Natural killer cell treated with Interleukin-12 subunit alpha and Interleukin-12 subunit beta and Interleukin-15 and Interleukin-18, amount 100 ng/mL, for 72 hours (primary cell): ENCODE measurements at regions not wholly inside any gene's neighbourhood (a gene's known extent, or its start where the extent isn't known, plus 50 kb on each side); places are given as distances from the start of the nearest gene placed in this dataset.
"Not testable (repeated sequence)": the region's sequence is repeated elsewhere in the genome, so short reads cannot be mapped to it uniquely, and the experiment has no call there.

Experiments used
- ATAC-seq, 2 donors: fragments of 150-1000 bp; cut with Tn5 transposase in 1 of 2; sonication (Bioruptor Pico), chemical (Tn5 transposase) in 1 of 2; 2 replicates each; pipeline ENCODE4 v1.10.0; 2021
- DNase-seq: peaks from one replicate; pipeline ENCODE4 v3.0.0; 2022; ENCODE audit warnings: low spot score
- H3K27ac Mint-ChIP-seq, 2 donors: 1 replicate in 1 of 2; 2 replicates in 1 of 2; pipeline ENCODE4 v1.8.0; 2022; ENCODE audit warnings: mixed read lengths in 2 of 2, mild to moderate bottlenecking in 1 of 2, moderate library complexity in 1 of 2
- H3K27me3 Mint-ChIP-seq, 2 donors: 1 replicate in 1 of 2; 2 replicates in 1 of 2; pipeline ENCODE4 v1.8.0; 2022; ENCODE audit warnings: mixed read lengths in 2 of 2
- H3K36me3 Mint-ChIP-seq: one replicate; pipeline ENCODE4 v1.8.0; 2022; ENCODE audit warnings: mixed read lengths
- H3K4me1 Mint-ChIP-seq, 2 donors: 1 replicate in 1 of 2; 2 replicates in 1 of 2; pipeline ENCODE4 v1.8.0; 2022; ENCODE audit warnings: low read depth in 2 of 2, mixed read lengths in 2 of 2, mild to moderate bottlenecking in 1 of 2
- H3K4me3 Mint-ChIP-seq: one replicate; pipeline ENCODE4 v1.8.0; 2022; ENCODE audit warnings: mixed read lengths
- H3K9me3 Mint-ChIP-seq: 2 replicates; pipeline ENCODE4 v1.8.0; 2022; ENCODE audit warnings: mixed read lengths

DNA sequence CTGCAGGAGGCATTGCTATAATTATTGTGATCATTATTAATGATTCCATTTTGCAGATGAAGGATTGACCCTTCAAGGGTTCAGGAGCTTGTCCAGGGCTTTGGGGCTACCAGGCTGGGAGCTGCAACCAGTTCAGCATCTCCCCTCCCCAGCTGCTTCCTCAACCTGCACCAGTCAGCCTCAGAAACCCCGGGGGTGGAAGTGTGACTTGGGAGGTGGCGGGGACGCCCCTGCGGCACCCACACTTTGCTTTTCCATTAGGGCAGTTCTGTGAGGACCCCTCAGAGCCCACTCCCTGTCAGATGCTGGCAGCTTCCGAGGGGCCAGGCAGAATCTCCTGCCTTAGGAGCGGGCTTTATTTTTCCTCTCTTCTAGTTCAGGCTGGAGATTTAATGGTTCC is 85.6 kb downstream of the OLFM1 start:
- no peaks in the 10 kb centered on the region for H3K36me3 Mint-ChIP-seq
- H3K27ac Mint-ChIP-seq, result no peak overlapping the region
- H3K27me3 Mint-ChIP-seq, result no peaks in the 10 kb centered on the region
- H3K9me3 Mint-ChIP-seq, result no peaks in the 10 kb centered on the region
- no peak overlapping the region for H3K4me3 Mint-ChIP-seq
- no peaks in the 10 kb centered on the region for H3K4me1 Mint-ChIP-seq
- DNase-seq (no peak), ATAC-seq (no peak)

- Mint-ChIP-seq H3K27ac (no peak overlapping the region), H3K27me3 (no peaks in the 10 kb centered on the region), H3K4me1 (no peaks in the 10 kb centered on the region), H3K36me3 (no peaks in the 10 kb centered on the region), H3K4me3 (no peak overlapping the region), H3K9me3 (no peaks in the 10 kb centered on the region)
- no peak for ATAC-seq
- DNase-seq, result no peak
Observed at GRCh38 chr9:135174248-135174647, 86.8 kb downstream of the OLFM1 start.

- Mint-ChIP-seq H3K4me3 (no peak overlapping the region), H3K36me3 (no peaks in the 10 kb centered on the region), H3K4me1 (no peaks in the 10 kb centered on the region), H3K9me3 (no peaks in the 10 kb centered on the region), H3K27me3 (no peaks in the 10 kb centered on the region), H3K27ac (no peak overlapping the region)
- ATAC-seq (no peak), DNase-seq (no peak)
Observed at GRCh38 chr9:135174981-135175380, 87.5 kb downstream of the OLFM1 start.

DNA sequence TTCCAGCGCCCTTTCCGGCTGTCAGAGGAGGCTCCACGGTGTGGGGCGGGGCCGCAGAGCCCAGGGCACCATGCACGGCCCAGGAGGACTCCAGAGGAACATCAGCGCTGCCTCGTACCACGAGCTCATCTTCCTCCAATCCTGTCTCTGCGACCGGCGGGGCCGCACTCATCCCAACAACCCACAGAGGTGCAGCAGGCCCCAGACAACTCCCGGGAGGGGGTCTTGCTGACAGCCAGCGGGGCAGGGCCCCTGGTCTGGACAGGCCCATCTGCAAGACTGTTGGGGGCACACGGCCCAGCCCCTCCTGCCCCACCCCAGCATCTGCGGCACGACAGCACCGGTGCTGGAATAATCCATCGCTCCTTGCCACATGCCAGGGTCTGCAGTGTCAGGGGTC is 88.8 kb downstream of the OLFM1 start:
- no peaks in the 10 kb centered on the region for H3K9me3 Mint-ChIP-seq
- H3K27me3 Mint-ChIP-seq, result no peaks in the 10 kb centered on the region
- no peak for DNase-seq
- H3K4me1 Mint-ChIP-seq, result no peaks in the 10 kb centered on the region
- no peak for ATAC-seq
- H3K36me3 Mint-ChIP-seq, result no peaks in the 10 kb centered on the region
- no peak overlapping the region for H3K4me3 Mint-ChIP-seq
- no peak overlapping the region for H3K27ac Mint-ChIP-seq

GRCh38 chr9:135177562-135177961 is 90.1 kb downstream of the OLFM1 start:
- H3K4me3 Mint-ChIP-seq, result not testable (repeated sequence)

DNA sequence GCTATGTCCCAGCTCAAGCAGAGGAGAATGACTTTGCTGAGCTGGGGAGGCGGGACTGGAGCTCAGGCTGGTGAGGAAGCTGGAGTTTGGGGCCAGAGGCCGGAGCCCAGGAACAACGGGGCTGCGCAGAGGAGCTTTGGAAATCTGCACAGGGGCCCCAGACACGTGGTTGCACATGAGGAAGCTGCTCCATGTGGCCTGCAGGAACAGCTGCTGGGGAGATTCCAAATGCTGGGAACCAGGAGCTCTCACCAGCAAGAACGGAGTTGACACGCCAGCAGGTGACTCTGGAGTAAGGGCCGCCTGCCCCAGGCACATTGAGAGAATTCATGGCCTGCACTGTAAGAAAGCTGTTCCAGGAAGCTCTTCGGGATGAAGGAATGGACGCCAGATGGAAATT is 91.0 kb downstream of the OLFM1 start:
- no peak overlapping the region for H3K4me3 Mint-ChIP-seq
- DNase-seq (no peak), ATAC-seq (no peak)
- H3K27me3 Mint-ChIP-seq, result no peaks in the 10 kb centered on the region
- no peak overlapping the region for H3K27ac Mint-ChIP-seq
- no peaks in the 10 kb centered on the region for H3K9me3 Mint-ChIP-seq
- no peaks in the 10 kb centered on the region for H3K36me3 Mint-ChIP-seq
- no peaks in the 10 kb centered on the region for H3K4me1 Mint-ChIP-seq

More at GRCh38 chr9:135177562-135177961, 90.1 kb downstream of the OLFM1 start:
- not testable (repeated sequence) for H3K27ac Mint-ChIP-seq, DNase-seq, H3K9me3 Mint-ChIP-seq, H3K4me1 Mint-ChIP-seq, H3K27me3 Mint-ChIP-seq, H3K36me3 Mint-ChIP-seq, ATAC-seq

GRCh38 chr9:135179041-135179440 is 91.6 kb downstream of the OLFM1 start:
- Mint-ChIP-seq H3K36me3 (no peaks in the 10 kb centered on the region), H3K27me3 (no peaks in the 10 kb centered on the region), H3K4me3 (no peak overlapping the region), H3K27ac (no peak overlapping the region), H3K9me3 (no peaks in the 10 kb centered on the region), H3K4me1 (no peaks in the 10 kb centered on the region)
- ATAC-seq (no peak), DNase-seq (no peak)

DNA sequence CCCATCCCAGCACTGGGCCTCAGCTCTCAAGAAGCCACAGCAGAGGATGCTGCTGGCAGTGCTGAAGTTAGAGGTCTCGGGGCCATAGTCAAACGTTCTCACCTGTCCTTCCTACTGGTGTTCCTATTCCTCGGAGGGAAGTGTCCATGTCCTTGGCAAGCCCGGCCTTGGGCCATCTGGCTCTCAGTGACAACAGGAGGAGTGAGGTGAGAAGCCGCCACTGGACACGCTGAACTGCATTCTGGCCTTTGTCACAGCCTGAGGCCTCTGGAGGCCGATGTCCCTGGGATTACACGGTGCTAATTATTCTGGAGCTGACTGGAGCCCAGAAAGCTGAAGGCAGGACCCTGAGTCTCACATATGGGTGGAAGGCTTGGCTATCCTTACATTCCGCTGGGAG is 92.5 kb downstream of the OLFM1 start:
- no peak for ATAC-seq
- Mint-ChIP-seq H3K4me3 (no peak overlapping the region), H3K27me3 (no peaks in the 10 kb centered on the region), H3K9me3 (no peaks in the 10 kb centered on the region), H3K4me1 (no peaks in the 10 kb centered on the region), H3K27ac (no peak overlapping the region), H3K36me3 (no peaks in the 10 kb centered on the region)
- DNase-seq, result no peak

DNA sequence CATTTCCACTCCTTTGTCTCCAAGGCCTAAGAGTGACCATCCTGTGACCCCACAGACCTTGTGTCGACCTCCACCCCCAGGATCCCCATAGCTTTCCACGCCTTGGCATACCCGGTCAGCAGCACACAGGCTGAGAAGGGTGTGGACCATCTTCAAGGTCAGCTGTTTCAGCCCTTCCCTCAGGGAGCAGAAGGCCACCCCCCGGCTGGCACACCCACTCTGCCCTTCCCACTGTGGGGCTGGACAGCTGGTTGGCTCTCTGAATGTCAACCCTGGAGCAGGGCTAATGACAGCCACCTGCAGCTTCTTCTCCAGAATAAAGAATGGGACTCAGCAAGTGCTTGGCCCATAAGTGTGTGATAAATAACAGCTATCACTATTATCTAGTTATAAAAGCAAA is 93.1 kb downstream of the OLFM1 start:
- Mint-ChIP-seq H3K4me1 (no peaks in the 10 kb centered on the region), H3K36me3 (no peaks in the 10 kb centered on the region), H3K9me3 (no peaks in the 10 kb centered on the region), H3K4me3 (no peak overlapping the region), H3K27ac (no peak overlapping the region), H3K27me3 (no peaks in the 10 kb centered on the region)
- ATAC-seq (no peak), DNase-seq (no peak)

GRCh38 chr9:135181336-135181735 is 93.9 kb downstream of the OLFM1 start:
- ATAC-seq, result no peak
- Mint-ChIP-seq H3K4me1 (no peaks in the 10 kb centered on the region), H3K27me3 (no peaks in the 10 kb centered on the region), H3K4me3 (no peak overlapping the region), H3K9me3 (no peaks in the 10 kb centered on the region), H3K36me3 (no peaks in the 10 kb centered on the region), H3K27ac (no peak overlapping the region)
- no peak for DNase-seq

DNA sequence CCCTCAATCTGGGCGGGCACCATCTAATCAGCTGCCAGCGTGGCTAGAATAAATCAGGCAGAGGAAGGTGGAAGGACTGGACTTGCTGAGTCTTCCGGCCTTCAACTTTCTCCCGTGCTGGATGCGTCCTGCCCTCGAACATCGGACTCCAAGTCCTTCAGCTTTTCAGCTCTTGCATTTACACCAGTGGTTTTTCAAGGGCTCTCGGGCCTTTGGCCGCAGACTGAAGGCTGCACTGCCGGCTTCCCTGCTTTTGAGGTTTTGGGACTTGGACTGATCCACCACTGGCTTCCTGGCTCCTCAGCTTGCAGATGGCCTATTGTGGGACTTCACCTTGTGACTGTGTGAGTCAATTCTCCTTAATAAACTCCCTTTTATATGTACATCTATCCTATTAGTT is 94.4 kb downstream of the OLFM1 start:
- not testable (repeated sequence) for H3K36me3 Mint-ChIP-seq, H3K27ac Mint-ChIP-seq, ATAC-seq

GRCh38 chr9:135183069-135183468 is 95.6 kb downstream of the OLFM1 start:
- Mint-ChIP-seq H3K36me3 (no peaks in the 10 kb centered on the region), H3K4me3 (no peak overlapping the region), H3K9me3 (no peaks in the 10 kb centered on the region), H3K4me1 (no peaks in the 10 kb centered on the region), H3K27me3 (peaks cover 0 to 4% of the 10 kb centered on the region in 2 donors), H3K27ac (no peak overlapping the region)
- no peak for DNase-seq
- no peak for ATAC-seq

More for the DNA sequence above, 94.4 kb downstream of the OLFM1 start:
- H3K27me3 Mint-ChIP-seq, H3K4me1 Mint-ChIP-seq, DNase-seq, H3K4me3 Mint-ChIP-seq, H3K9me3 Mint-ChIP-seq: not testable (repeated sequence)

DNA sequence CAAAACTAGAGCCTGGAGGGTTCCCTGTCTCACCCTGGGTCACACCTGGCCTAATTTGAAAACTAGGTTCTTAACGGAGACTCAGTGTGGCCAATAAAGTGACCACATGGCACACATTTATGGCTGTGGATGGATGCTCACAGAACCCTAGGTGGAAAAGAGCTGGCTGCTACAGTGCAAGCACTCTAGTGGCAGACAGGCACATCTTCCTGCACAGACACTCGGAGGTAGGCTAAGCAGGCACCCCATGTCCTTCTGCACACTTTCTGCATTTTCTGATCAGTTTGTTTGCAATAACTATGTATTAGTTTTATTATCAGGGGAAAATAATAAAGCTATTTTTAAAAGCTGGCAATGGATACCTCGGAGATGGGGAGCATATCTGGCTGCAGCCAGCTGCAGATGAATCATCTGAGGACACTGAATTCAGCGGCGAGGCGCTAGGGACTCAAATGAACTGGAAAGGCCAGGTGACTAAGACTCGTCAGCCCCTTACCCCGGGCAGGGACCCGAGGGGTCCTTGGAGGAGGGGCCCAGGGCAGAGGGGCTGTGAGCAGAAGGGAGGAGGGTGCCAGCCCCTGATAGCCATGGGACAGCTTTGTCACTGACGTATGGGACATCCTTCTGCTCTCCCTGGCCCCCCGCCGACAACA is 96.2 kb downstream of the OLFM1 start:
- no peak overlapping the region for H3K27ac Mint-ChIP-seq
- ATAC-seq (no peak), DNase-seq (no peak)
- peaks cover 0 to 4% of the 10 kb centered on the region in 2 donors for H3K27me3 Mint-ChIP-seq
- H3K4me1 Mint-ChIP-seq, result peaks cover 0 to 3% of the 10 kb centered on the region in 2 donors
- H3K36me3 Mint-ChIP-seq, result no peaks in the 10 kb centered on the region
- no peaks in the 10 kb centered on the region for H3K9me3 Mint-ChIP-seq
- no peak overlapping the region for H3K4me3 Mint-ChIP-seq

GRCh38 chr9:135184181-135185053 is 96.9 kb downstream of the OLFM1 start:
- Mint-ChIP-seq H3K4me1 (peaks cover 0 to 5% of the 10 kb centered on the region in 2 donors), H3K9me3 (no peaks in the 10 kb centered on the region), H3K36me3 (no peaks in the 10 kb centered on the region), H3K27ac (no peak overlapping the region), H3K4me3 (no peak overlapping the region), H3K27me3 (peaks cover 0 to 4% of the 10 kb centered on the region in 2 donors)
- DNase-seq (no peak), ATAC-seq (no peak)
